CD4-positive, CD25-positive, alpha-beta regulatory T cell (primary cell): ENCODE measurements at regions not wholly inside any gene's neighbourhood (a gene's known extent, or its start where the extent isn't known, plus 50 kb on each side); places are given as distances from the start of the nearest gene placed in this dataset.
A peak's percentile ranks its signal among the peaks of the same experiment; 100 is the strongest.

Experiments
- ATAC-seq, 2 donors: fragments of 150-1000 bp; cut with Tn5 transposase; one replicate each; pipeline ENCODE4 v1.10.0; 2021; ENCODE audit warnings: low read depth in 2 of 2, moderate number of reproducible peaks in 2 of 2, moderate library complexity in 1 of 2
- DNase-seq, 3 donors: peaks; one replicate each; pipeline versions ENCODE4 v3.0.0 to v3.0.0-alpha.2; 2012 to 2022; ENCODE audit warnings: mixed read lengths in 1 of 3
- H3K27ac ChIP-seq: one replicate; pipeline ENCODE4 v1.7.0; 2013; ENCODE audit warnings: mild to moderate bottlenecking, low read length; ENCODE audit not compliant: insufficient read depth, poor library complexity, severe bottlenecking
- H3K27me3 ChIP-seq: one replicate; pipeline ENCODE4 v1.7.0; 2013; ENCODE audit warnings: low read length; ENCODE audit not compliant: control insufficient read depth, insufficient read depth
- H3K36me3 ChIP-seq: one replicate; pipeline ENCODE4 v1.7.0; 2013; ENCODE audit warnings: mild to moderate bottlenecking, low read length, moderate library complexity; ENCODE audit not compliant: control insufficient read depth, insufficient read depth
- H3K4me1 ChIP-seq: 2 replicates; pipeline ENCODE4 v1.7.0; 2013; ENCODE audit warnings: mild to moderate bottlenecking, low read length; ENCODE audit not compliant: insufficient read depth, control insufficient read depth, poor library complexity, severe bottlenecking
- H3K4me3 ChIP-seq: one replicate; pipeline ENCODE4 v1.7.0; 2013; ENCODE audit warnings: low read depth, mild to moderate bottlenecking, low read length, moderate library complexity
- H3K9me3 ChIP-seq, 2 experiments: 1 replicate in 1 of 2; 2 replicates in 1 of 2; pipeline ENCODE4 v1.7.0; 2013; ENCODE audit warnings: low read length in 2 of 2, mild to moderate bottlenecking in 1 of 2, moderate library complexity in 1 of 2; ENCODE audit not compliant: control insufficient read depth in 2 of 2
- H3K27ac Mint-ChIP-seq, 3 donors: one replicate each; pipeline ENCODE4 v1.8.0; 2020 to 2022; ENCODE audit warnings: mild to moderate bottlenecking in 3 of 3, mixed read lengths in 3 of 3, moderate library complexity in 2 of 3
- H3K27me3 Mint-ChIP-seq: one replicate; pipeline ENCODE4 v1.8.0; 2022; ENCODE audit warnings: mild to moderate bottlenecking, mixed read lengths
- H3K36me3 Mint-ChIP-seq: one replicate; pipeline ENCODE4 v1.8.0; 2020; ENCODE audit warnings: mixed read lengths
- H3K4me1 Mint-ChIP-seq, 4 donors: one replicate each; pipeline ENCODE4 v1.8.0; 2020 to 2022; ENCODE audit warnings: mixed read lengths in 4 of 4, mild to moderate bottlenecking in 1 of 4
- H3K4me3 Mint-ChIP-seq, 4 donors: one replicate each; pipeline ENCODE4 v1.8.0; 2020 to 2022; ENCODE audit warnings: mild to moderate bottlenecking in 4 of 4, mixed read lengths in 4 of 4, moderate library complexity in 3 of 4
- H3K9me3 Mint-ChIP-seq, 7 donors: one replicate each; pipeline ENCODE4 v1.8.0; 2020 to 2022; ENCODE audit warnings: mixed read lengths in 7 of 7, mild to moderate bottlenecking in 3 of 7, moderate library complexity in 2 of 7

GRCh38 chr7:155368894-155369600, 71.4 kb downstream of the INSIG1 start:
- peaks cover 0 to 12% (median 3%) of the 10 kb centered on the region in 4 donors for H3K4me1 Mint-ChIP-seq
- H3K27me3 Mint-ChIP-seq = peaks cover 58% of the 10 kb centered on the region
- H3K4me3 Mint-ChIP-seq = no peak overlapping the region
- Histone ChIP-seq H3K27ac (no peak overlapping the region), H3K36me3 (no peaks in the 10 kb centered on the region), H3K4me3 (no peak overlapping the region), H3K4me1 (peaks cover 20% of the 10 kb centered on the region), H3K9me3 (no peaks in the 10 kb centered on the region), H3K27me3 (peaks cover 4% of the 10 kb centered on the region)
- ATAC-seq (no peak), DNase-seq (no peak)
- peaks cover 0 to 2% (median 0%) of the 10 kb centered on the region in 7 donors for H3K9me3 Mint-ChIP-seq
- no peak overlapping the region for H3K27ac Mint-ChIP-seq
- H3K36me3 Mint-ChIP-seq = no peaks in the 10 kb centered on the region

GRCh38 chr7:155369766-155370165, 72.1 kb downstream of the INSIG1 start:
- H3K27ac Mint-ChIP-seq = no peak overlapping the region
- H3K4me3 ChIP-seq = no peak overlapping the region
- ATAC-seq (no peak), DNase-seq (no peak)
- H3K4me1 Mint-ChIP-seq = peaks cover 0 to 16% (median 4%) of the 10 kb centered on the region in 4 donors
- peaks cover 25% of the 10 kb centered on the region for H3K4me1 ChIP-seq
- peaks cover 59% of the 10 kb centered on the region for H3K27me3 Mint-ChIP-seq
- H3K9me3 ChIP-seq = no peaks in the 10 kb centered on the region
- no peak overlapping the region for H3K27ac ChIP-seq
- H3K36me3 ChIP-seq = no peaks in the 10 kb centered on the region
- peaks cover 4% of the 10 kb centered on the region for H3K27me3 ChIP-seq
- H3K36me3 Mint-ChIP-seq = no peaks in the 10 kb centered on the region
- peak overlapping the region in 2 of 4 donors; percentile 4 to 23 for H3K4me3 Mint-ChIP-seq
- peaks cover 0 to 2% (median 0%) of the 10 kb centered on the region in 7 donors for H3K9me3 Mint-ChIP-seq

GRCh38 chr7:155371331-155371883, 73.7 kb downstream of the INSIG1 start:
- H3K27me3 Mint-ChIP-seq = peaks cover 69% of the 10 kb centered on the region
- no peaks in the 10 kb centered on the region for H3K9me3 ChIP-seq
- H3K27ac Mint-ChIP-seq = no peak overlapping the region
- H3K4me1 ChIP-seq = peaks cover 30% of the 10 kb centered on the region
- peaks cover 5 to 28% (median 9%) of the 10 kb centered on the region in 4 donors for H3K4me1 Mint-ChIP-seq
- H3K27me3 ChIP-seq = peaks cover 16% of the 10 kb centered on the region
- no peak overlapping the region for H3K4me3 ChIP-seq
- no peaks in the 10 kb centered on the region for H3K36me3 Mint-ChIP-seq
- ATAC-seq (no peak), DNase-seq (no peak)
- H3K9me3 Mint-ChIP-seq = peaks cover 0 to 2% (median 0%) of the 10 kb centered on the region in 7 donors
- peak overlapping the region in 1 of 4 donors; percentile 44 for H3K4me3 Mint-ChIP-seq
- H3K36me3 ChIP-seq = no peaks in the 10 kb centered on the region
- H3K27ac ChIP-seq = no peak overlapping the region

- DNase-seq = peak in 1 of 3 donors; percentile 25
- H3K9me3 ChIP-seq = no peaks in the 10 kb centered on the region
- Mint-ChIP-seq H3K4me1 (peaks cover 5 to 28% (median 9%) of the 10 kb centered on the region in 4 donors), H3K27ac (no peak overlapping the region), H3K27me3 (peaks cover 76% of the 10 kb centered on the region), H3K9me3 (peaks cover 0 to 2% (median 0%) of the 10 kb centered on the region in 7 donors), H3K36me3 (no peaks in the 10 kb centered on the region), H3K4me3 (no peak overlapping the region)
- no peak overlapping the region for H3K4me3 ChIP-seq
- no peak overlapping the region for H3K27ac ChIP-seq
- ATAC-seq = no peak
- peaks cover 23% of the 10 kb centered on the region for H3K27me3 ChIP-seq
- H3K4me1 ChIP-seq = peaks cover 30% of the 10 kb centered on the region
- H3K36me3 ChIP-seq = no peaks in the 10 kb centered on the region
These were observed 74.5 kb downstream of the INSIG1 start for GRCh38 chr7:155371884-155372781.

- H3K27me3 Mint-ChIP-seq = peaks cover 83% of the 10 kb centered on the region
- Histone ChIP-seq H3K36me3 (no peaks in the 10 kb centered on the region), H3K4me1 (peaks cover 36% of the 10 kb centered on the region), H3K9me3 (no peaks in the 10 kb centered on the region), H3K4me3 (no peak overlapping the region), H3K27me3 (peaks cover 28% of the 10 kb centered on the region), H3K27ac (no peak overlapping the region)
- ATAC-seq (no peak), DNase-seq (no peak)
- peaks cover 5 to 33% (median 9%) of the 10 kb centered on the region in 4 donors for H3K4me1 Mint-ChIP-seq
- peaks cover 0 to 2% (median 0%) of the 10 kb centered on the region in 7 donors for H3K9me3 Mint-ChIP-seq
- H3K4me3 Mint-ChIP-seq = peak overlapping the region; percentile 63 to 90 (median 68)
- no peak overlapping the region for H3K27ac Mint-ChIP-seq
- no peaks in the 10 kb centered on the region for H3K36me3 Mint-ChIP-seq
These were observed 75.2 kb downstream of the INSIG1 start for GRCh38 chr7:155372782-155373358.

DNA sequence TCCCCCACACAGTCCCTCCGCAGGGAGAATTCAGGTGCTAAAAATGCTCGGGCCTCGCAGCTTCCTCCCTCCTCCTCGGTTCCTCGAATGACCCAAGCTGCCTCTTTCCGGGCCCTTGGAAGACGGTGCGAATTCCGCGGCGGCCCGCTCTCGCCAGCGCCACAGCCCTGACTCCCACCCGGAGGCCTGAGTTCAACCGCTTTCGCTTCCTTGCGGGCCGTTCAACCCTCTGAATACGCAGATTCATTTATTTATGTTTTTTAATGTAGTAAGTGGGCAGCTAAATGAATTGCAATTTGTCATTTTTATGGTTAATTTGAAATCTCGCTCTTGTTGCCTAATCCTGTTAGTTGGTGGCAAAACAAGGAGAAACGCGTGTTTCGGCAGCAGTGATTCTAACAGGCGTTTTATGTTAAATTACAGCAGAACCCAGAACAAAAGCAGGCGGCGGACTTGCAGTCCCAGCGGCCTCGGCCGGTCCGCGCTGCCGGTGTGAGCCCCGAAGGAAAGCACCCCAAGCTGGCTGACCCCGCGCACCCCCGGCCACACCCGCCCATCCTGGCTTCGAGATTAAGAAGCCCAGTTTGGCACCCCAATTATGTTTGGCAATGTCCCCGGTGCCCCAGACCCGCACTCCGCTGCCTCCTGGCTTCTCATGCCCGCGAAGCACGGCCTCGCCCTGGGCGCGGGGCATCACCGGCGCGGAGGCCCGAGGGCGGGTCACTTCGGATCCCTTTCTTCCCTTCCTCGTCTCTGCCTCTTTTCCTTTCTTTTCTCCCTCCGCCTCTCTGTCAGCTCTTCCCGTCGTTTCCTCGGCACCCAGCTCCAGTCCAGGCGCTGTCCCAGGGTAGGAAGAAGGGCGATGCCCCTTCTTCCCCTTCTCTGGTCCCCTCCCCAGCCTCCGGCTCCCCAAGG, 75.9 kb downstream of the INSIG1 start:
- Histone ChIP-seq H3K4me3 (no peak overlapping the region), H3K36me3 (no peaks in the 10 kb centered on the region), H3K27me3 (peaks cover 33% of the 10 kb centered on the region), H3K4me1 (peaks cover 38% of the 10 kb centered on the region), H3K27ac (no peak overlapping the region), H3K9me3 (no peaks in the 10 kb centered on the region)
- ATAC-seq (no peak), DNase-seq (no peak)
- Mint-ChIP-seq H3K27me3 (peaks cover 87% of the 10 kb centered on the region), H3K9me3 (peaks cover 0 to 2% (median 0%) of the 10 kb centered on the region in 7 donors), H3K4me1 (peaks cover 5 to 39% (median 10%) of the 10 kb centered on the region in 4 donors), H3K36me3 (no peaks in the 10 kb centered on the region), H3K27ac (no peak overlapping the region), H3K4me3 (peak overlapping the region; percentile 63 to 90 (median 68))
